Keratinocyte (primary cell): ENCODE measurements at regions not wholly inside any gene's neighbourhood (a gene's known extent, or its start where the extent isn't known, plus 50 kb on each side); places are given as distances from the start of the nearest gene placed in this dataset.

Experiments used
- CTCF ChIP-seq, 3 experiments: IDR thresholded peaks in 1 of 3; conservative IDR thresholded peaks in 1 of 3; optimal IDR thresholded peaks in 1 of 3; 2 replicates in 2 of 3; 3 replicates in 1 of 3; pipeline versions ENCODE3 to v1.5.1; 2011; ENCODE audit warnings: low read length in 3 of 3, mild to moderate bottlenecking in 3 of 3, moderate library complexity in 2 of 3, control low read depth in 1 of 3, inconsistent platforms in 1 of 3; ENCODE audit not compliant: insufficient read depth in 2 of 3; ENCODE audit errors: extremely low read depth in 1 of 3
- EZH2 ChIP-seq: IDR thresholded peaks from one replicate; pipeline ENCODE4 v1.6.1; 2012; ENCODE audit warnings: inconsistent platforms, mild to moderate bottlenecking, low read length, moderate library complexity

- TF ChIP-seq CTCF (optimal IDR thresholded peaks at IDR 0.05 in 1 of 3, IDR thresholded peaks at IDR 0.05 in 1 of 3, conservative IDR thresholded peaks at IDR 0.05 in 1 of 3; ENCODE audit: extremely low read depth in 1 of 3, insufficient read depth in 2 of 3, low read length in 3 of 3) (no peak), EZH2 (no peak)
Measured at GRCh38 chr20:48066246-48066645, 281.0 kb upstream of the SULF2 start.
